GM12875 (cell line): ENCODE measurements at regions not wholly inside any gene's neighbourhood (a gene's known extent, or its start where the extent isn't known, plus 50 kb on each side); places are given as distances from the start of the nearest gene placed in this dataset.

Experiments used
- H3K4me3 ChIP-seq: one replicate; pipeline ENCODE4 v1.5.1; 2011; ENCODE audit warnings: low read depth, low read length, control low read depth
- CTCF ChIP-seq: IDR thresholded peaks from 2 replicates; pipeline ENCODE4 v1.5.1; 2011; ENCODE audit warnings: low read depth, mild to moderate bottlenecking, control low read depth, inconsistent platforms, low read length, moderate library complexity, borderline replicate concordance; ENCODE audit not compliant: insufficient read depth

GRCh38 chr1:10889650-10890353 lies 93.4 kb upstream of the CASZ1 start:
- H3K4me3 ChIP-seq = no peak overlapping the region
- TF ChIP-seq CTCF = no peak

- no peak overlapping the region for H3K4me3 ChIP-seq
- TF ChIP-seq CTCF = no peak
Observed at GRCh38 chr1:10890491-10891071, 94.1 kb upstream of the CASZ1 start.

GRCh38 chr1:10891091-10891490 lies 94.6 kb upstream of the CASZ1 start:
- TF ChIP-seq CTCF = no peak
- H3K4me3 ChIP-seq = no peak overlapping the region

GRCh38 chr1:10892138-10893065 lies 96.0 kb upstream of the CASZ1 start:
- TF ChIP-seq CTCF = no peak
- H3K4me3 ChIP-seq = no peak overlapping the region

- TF ChIP-seq CTCF = no peak
Observed at GRCh38 chr1:10895621-10896020, 99.2 kb upstream of the CASZ1 start.

GRCh38 chr1:10896673-10897072 lies 100.2 kb upstream of the CASZ1 start:
- no peak overlapping the region for H3K4me3 ChIP-seq
- no peak for TF ChIP-seq CTCF

More at GRCh38 chr1:10895621-10896020, 99.2 kb upstream of the CASZ1 start:
- H3K4me3 ChIP-seq = no peak overlapping the region
